Activated T-cell treated with anti-CD3 and anti-CD28 coated beads for 4 hours (primary cell): ENCODE measurements at regions not wholly inside any gene's neighbourhood (a gene's known extent, or its start where the extent isn't known, plus 50 kb on each side); places are given as distances from the start of the nearest gene placed in this dataset.
"Not testable (repeated sequence)": the region's sequence is repeated elsewhere in the genome, so short reads cannot be mapped to it uniquely, and the experiment has no call there.

Experiments used
- DNase-seq: peaks from one replicate; pipeline ENCODE4 v3.0.0-alpha.2; 2020

GRCh38 chr2:34785206-34785785 is 1186.2 kb upstream of the FAM98A start:
- no peak for DNase-seq

GRCh38 chr2:34784701-34785100 is 1185.6 kb upstream of the FAM98A start:
- DNase-seq, result no peak

GRCh38 chr2:34750742-34751141 is 1151.6 kb upstream of the FAM98A start:
- not testable (repeated sequence) for DNase-seq

- no peak for DNase-seq
These were observed 1148.5 kb upstream of the FAM98A start for GRCh38 chr2:34747643-34748042.

GRCh38 chr2:34738691-34739090 is 1139.6 kb upstream of the FAM98A start:
- no peak for DNase-seq

- DNase-seq, result no peak
These were observed 1138.0 kb upstream of the FAM98A start for GRCh38 chr2:34737146-34737545.

- no peak for DNase-seq
These were observed 1137.4 kb upstream of the FAM98A start for GRCh38 chr2:34736482-34736881.

- no peak for DNase-seq
These were observed 1135.6 kb upstream of the FAM98A start for GRCh38 chr2:34734662-34735061.

GRCh38 chr2:34734042-34734441 is 1134.9 kb upstream of the FAM98A start:
- no peak for DNase-seq

GRCh38 chr2:34731292-34731691 is 1132.2 kb upstream of the FAM98A start:
- no peak for DNase-seq

- DNase-seq, result no peak
These were observed 1130.7 kb upstream of the FAM98A start for GRCh38 chr2:34729845-34730244.

GRCh38 chr2:34724107-34724506 is 1125.0 kb upstream of the FAM98A start:
- no peak for DNase-seq

- no peak for DNase-seq
These were observed 1124.6 kb upstream of the FAM98A start for GRCh38 chr2:34723683-34724082.

- DNase-seq, result no peak
These were observed 1120.1 kb upstream of the FAM98A start for GRCh38 chr2:34719206-34719605.

- no peak for DNase-seq
These were observed 1106.6 kb upstream of the FAM98A start for GRCh38 chr2:34705551-34706247.

- DNase-seq, result no peak
These were observed 1104.2 kb upstream of the FAM98A start for GRCh38 chr2:34703292-34703691.

- DNase-seq, result not testable (repeated sequence)
These were observed 1103.3 kb upstream of the FAM98A start for GRCh38 chr2:34702391-34702790.

- DNase-seq, result not testable (repeated sequence)
These were observed 1078.5 kb upstream of the FAM98A start for GRCh38 chr2:34677591-34677990.

GRCh38 chr2:34677119-34677531 is 1078.0 kb upstream of the FAM98A start:
- not testable (repeated sequence) for DNase-seq

GRCh38 chr2:34670482-34670881 is 1071.4 kb upstream of the FAM98A start:
- DNase-seq, result no peak

- no peak for DNase-seq
These were observed 1067.7 kb upstream of the FAM98A start for GRCh38 chr2:34666821-34667220.

GRCh38 chr2:34664266-34664665 is 1065.2 kb upstream of the FAM98A start:
- DNase-seq, result no peak

- no peak for DNase-seq
These were observed 1064.2 kb upstream of the FAM98A start for GRCh38 chr2:34663314-34663713.

GRCh38 chr2:34660741-34661140 is 1061.6 kb upstream of the FAM98A start:
- no peak for DNase-seq

GRCh38 chr2:34656632-34657031 is 1057.5 kb upstream of the FAM98A start:
- no peak for DNase-seq
